ENCODE measurements at regions not wholly inside any gene's neighbourhood (a gene's known extent, or its start where the extent isn't known, plus 50 kb on each side); places are given as distances from the start of the nearest gene placed in this dataset.

DNA sequence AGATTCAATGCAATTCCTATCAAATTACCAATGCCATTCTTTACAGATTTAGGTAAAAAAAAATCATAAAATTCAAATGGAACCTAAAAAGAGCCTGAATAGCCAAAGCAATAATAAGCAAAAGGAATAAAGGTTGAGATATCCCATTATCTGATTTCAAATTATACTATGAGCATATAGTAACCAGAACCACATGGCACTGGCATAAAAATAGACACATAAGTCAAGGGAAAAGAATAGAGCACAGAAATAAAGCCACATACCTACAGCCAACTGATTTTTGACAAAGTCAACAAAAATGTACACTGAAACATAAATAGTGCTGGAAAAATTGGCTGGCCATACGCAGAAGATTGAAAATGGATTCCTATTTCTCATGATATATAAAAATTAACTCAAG, 853.7 kb downstream of the FAT4 start:
- TF ChIP-seq, protein P1, sequence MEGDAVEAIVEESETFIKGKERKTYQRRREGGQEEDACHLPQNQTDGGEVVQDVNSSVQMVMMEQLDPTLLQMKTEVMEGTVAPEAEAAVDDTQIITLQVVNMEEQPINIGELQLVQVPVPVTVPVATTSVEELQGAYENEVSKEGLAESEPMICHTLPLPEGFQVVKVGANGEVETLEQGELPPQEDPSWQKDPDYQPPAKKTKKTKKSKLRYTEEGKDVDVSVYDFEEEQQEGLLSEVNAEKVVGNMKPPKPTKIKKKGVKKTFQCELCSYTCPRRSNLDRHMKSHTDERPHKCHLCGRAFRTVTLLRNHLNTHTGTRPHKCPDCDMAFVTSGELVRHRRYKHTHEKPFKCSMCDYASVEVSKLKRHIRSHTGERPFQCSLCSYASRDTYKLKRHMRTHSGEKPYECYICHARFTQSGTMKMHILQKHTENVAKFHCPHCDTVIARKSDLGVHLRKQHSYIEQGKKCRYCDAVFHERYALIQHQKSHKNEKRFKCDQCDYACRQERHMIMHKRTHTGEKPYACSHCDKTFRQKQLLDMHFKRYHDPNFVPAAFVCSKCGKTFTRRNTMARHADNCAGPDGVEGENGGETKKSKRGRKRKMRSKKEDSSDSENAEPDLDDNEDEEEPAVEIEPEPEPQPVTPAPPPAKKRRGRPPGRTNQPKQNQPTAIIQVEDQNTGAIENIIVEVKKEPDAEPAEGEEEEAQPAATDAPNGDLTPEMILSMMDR (conservative IDR thresholded peaks at IDR 0.05 in 1 of 2, IDR thresholded peaks at IDR 0.05 in 1 of 2; ENCODE audit: low read depth in 1 of 2, low read length in 2 of 2), result no peak
- no peak for TF ChIP-seq EZH2 (IDR thresholded peaks at IDR 0.05; ENCODE audit: low read length, missing control alignments)

Measured in fibroblast of lung (primary cell).